Thoracic aorta (tissue), 2 donors: ENCODE measurements at regions not wholly inside any gene's neighbourhood (a gene's known extent, or its start where the extent isn't known, plus 50 kb on each side); places are given as distances from the start of the nearest gene placed in this dataset.

Source experiments
- ATAC-seq: fragments of 150-250 bp; one replicate; pipeline ENCODE4 v1.8.0; 2017; ENCODE audit warnings: low read depth; ENCODE audit not compliant: insufficient number of reproducible peaks, low FRiP score
- DNase-seq: peaks from one replicate; pipeline ENCODE4 v3.0.0-alpha.2; 2020; ENCODE audit warnings: low spot score
- H3K27ac ChIP-seq, 2 donors: fragments of 200-600 bp; sonication (generic); 1 replicate in 1 of 2; 2 replicates in 1 of 2; pipeline ENCODE4 v1.5.1; 2016; ENCODE audit warnings: mild to moderate bottlenecking in 2 of 2, moderate library complexity in 2 of 2
- H3K27me3 ChIP-seq: fragments of 200-600 bp; sonication (generic); replicated peaks from 2 replicates; pipeline ENCODE4 v1.6.0; 2016; ENCODE audit warnings: mild to moderate bottlenecking; ENCODE audit not compliant: insufficient read depth
- H3K36me3 ChIP-seq: fragments of 200-600 bp; sonication (generic); one replicate; pipeline ENCODE4 v1.5.1; 2016
- H3K4me1 ChIP-seq, 2 donors: fragments of 200-600 bp; sonication (generic); 1 replicate in 1 of 2; 2 replicates in 1 of 2; pipeline versions ENCODE4 v1.5.1 to v1.6.0; 2016; ENCODE audit warnings: low read depth in 2 of 2, mild to moderate bottlenecking in 1 of 2; ENCODE audit not compliant: control insufficient read depth in 1 of 2
- H3K4me3 ChIP-seq: fragments of 200-600 bp; sonication (generic); 2 replicates; pipeline ENCODE4 v1.5.1; 2016; ENCODE audit warnings: mild to moderate bottlenecking
- H3K9me3 ChIP-seq: fragments of 200-600 bp; sonication (generic); 2 replicates; pipeline ENCODE4 v1.5.1; 2016
- CTCF ChIP-seq: fragments of 200-600 bp; sonication (generic); IDR thresholded peaks from one replicate; pipeline ENCODE4 v1.5.1; 2019; ENCODE audit warnings: antibody characterized with exemption

- H3K4me3 ChIP-seq = no peak overlapping the region
- H3K27me3 ChIP-seq = no peaks in the 10 kb centered on the region
- no peak for DNase-seq
- H3K4me1 ChIP-seq = no peaks in the 10 kb centered on the region
- no peak for TF ChIP-seq CTCF
- no peaks in the 10 kb centered on the region for H3K9me3 ChIP-seq
- H3K36me3 ChIP-seq = no peaks in the 10 kb centered on the region
- ATAC-seq = no peak
- no peak overlapping the region for H3K27ac ChIP-seq
Measured at GRCh38 chr16:13436641-13437412, 483.1 kb upstream of the ERCC4 start.

GRCh38 chr16:13437413-13437795 lies 482.6 kb upstream of the ERCC4 start:
- H3K27ac ChIP-seq = no peak overlapping the region
- ATAC-seq (no peak), DNase-seq (no peak)
- no peaks in the 10 kb centered on the region for H3K36me3 ChIP-seq
- no peaks in the 10 kb centered on the region for H3K4me1 ChIP-seq
- no peak overlapping the region for H3K4me3 ChIP-seq
- TF ChIP-seq CTCF = no peak
- H3K9me3 ChIP-seq = no peaks in the 10 kb centered on the region
- no peaks in the 10 kb centered on the region for H3K27me3 ChIP-seq

GRCh38 chr16:13438064-13438463 lies 481.9 kb upstream of the ERCC4 start:
- no peak for TF ChIP-seq CTCF
- H3K36me3 ChIP-seq = no peaks in the 10 kb centered on the region
- H3K4me1 ChIP-seq = no peaks in the 10 kb centered on the region
- no peak for ATAC-seq
- H3K9me3 ChIP-seq = no peaks in the 10 kb centered on the region
- no peak for DNase-seq
- H3K4me3 ChIP-seq = no peak overlapping the region
- no peak overlapping the region for H3K27ac ChIP-seq
- no peaks in the 10 kb centered on the region for H3K27me3 ChIP-seq

- ATAC-seq = no peak
- H3K27me3 ChIP-seq = no peaks in the 10 kb centered on the region
- TF ChIP-seq CTCF = no peak
Measured at GRCh38 chr16:13439766-13440165, 480.2 kb upstream of the ERCC4 start.

GRCh38 chr16:13441675-13442074 lies 478.3 kb upstream of the ERCC4 start:
- no peak overlapping the region for H3K4me3 ChIP-seq
- H3K4me1 ChIP-seq = no peaks in the 10 kb centered on the region
- no peaks in the 10 kb centered on the region for H3K36me3 ChIP-seq
- no peak for ATAC-seq
- no peaks in the 10 kb centered on the region for H3K27me3 ChIP-seq
- no peak overlapping the region for H3K27ac ChIP-seq
- no peak for TF ChIP-seq CTCF
- no peaks in the 10 kb centered on the region for H3K9me3 ChIP-seq
- no peak for DNase-seq

More at GRCh38 chr16:13439766-13440165, 480.2 kb upstream of the ERCC4 start:
- Histone ChIP-seq H3K36me3 (no peaks in the 10 kb centered on the region), H3K9me3 (no peaks in the 10 kb centered on the region), H3K27ac (no peak overlapping the region), H3K4me1 (no peaks in the 10 kb centered on the region), H3K4me3 (no peak overlapping the region)
- DNase-seq = no peak
